ENCODE measurements at regions not wholly inside any gene's neighbourhood (a gene's known extent, or its start where the extent isn't known, plus 50 kb on each side); places are given as distances from the start of the nearest gene placed in this dataset.
"Not testable (repeated sequence)": the region's sequence is repeated elsewhere in the genome, so short reads cannot be mapped to it uniquely, and the experiment has no call there.

- peaks cover 14% of the 10 kb centered on the region for H3K27me3 ChIP-seq (ENCODE audit: low read depth)
- no peak overlapping the region for H3K4me3 ChIP-seq
- no peaks in the 10 kb centered on the region for H3K9me3 ChIP-seq
- intact Hi-C loops (cut with DNase I) = no loop called here
- H3K36me3 ChIP-seq = no peaks in the 10 kb centered on the region
- H3K27ac ChIP-seq = no peak overlapping the region
- H3K4me1 ChIP-seq = peaks cover 13% of the 10 kb centered on the region
- no peak for ATAC-seq
- DNase-seq = no peak
- no peak for TF ChIP-seq CTCF (IDR thresholded peaks at IDR 0.05)
Measured at GRCh38 chr19:30684613-30685012, 312.4 kb downstream of the ZNF536 start.

- intact Hi-C loops (cut with DNase I) = no loop called here
- Histone ChIP-seq H3K4me3 (no peak overlapping the region), H3K4me1 (peaks cover 13% of the 10 kb centered on the region), H3K36me3 (no peaks in the 10 kb centered on the region), H3K9me3 (no peaks in the 10 kb centered on the region), H3K27me3 (ENCODE audit: low read depth) (peaks cover 11% of the 10 kb centered on the region), H3K27ac (no peak overlapping the region)
- TF ChIP-seq CTCF (IDR thresholded peaks at IDR 0.05) = peak; percentile 92
- DNase-seq (peak; percentile 63), ATAC-seq (peak; percentile 79 to 85)
Measured at GRCh38 chr19:30682999-30683536, 310.9 kb downstream of the ZNF536 start.

- H3K4me1 ChIP-seq = peaks cover 13% of the 10 kb centered on the region
- TF ChIP-seq CTCF (IDR thresholded peaks at IDR 0.05) = no peak
- H3K4me3 ChIP-seq = no peak overlapping the region
- DNase-seq (no peak), ATAC-seq (no peak)
- peaks cover 11% of the 10 kb centered on the region for H3K27me3 ChIP-seq (ENCODE audit: low read depth)
- H3K9me3 ChIP-seq = no peaks in the 10 kb centered on the region
- no peak overlapping the region for H3K27ac ChIP-seq
- H3K36me3 ChIP-seq = no peaks in the 10 kb centered on the region
- intact Hi-C loops (cut with DNase I) = no loop called here
Measured at GRCh38 chr19:30682146-30682998, 310.2 kb downstream of the ZNF536 start.

GRCh38 chr19:30681162-30682100, 309.2 kb downstream of the ZNF536 start:
- DNase-seq (no peak), ATAC-seq (no peak)

GRCh38 chr19:30680399-30680798, 308.2 kb downstream of the ZNF536 start:
- H3K4me3 ChIP-seq; DNase-seq; H3K36me3 ChIP-seq; intact Hi-C loops (cut with DNase I); H3K9me3 ChIP-seq; H3K27me3 ChIP-seq (ENCODE audit: low read depth); H3K27ac ChIP-seq; ATAC-seq; H3K4me1 ChIP-seq: not testable (repeated sequence)

More at GRCh38 chr19:30681162-30682100, 309.2 kb downstream of the ZNF536 start:
- Histone ChIP-seq H3K27me3 (ENCODE audit: low read depth) (peaks cover 10% of the 10 kb centered on the region), H3K9me3 (no peaks in the 10 kb centered on the region), H3K36me3 (no peaks in the 10 kb centered on the region), H3K27ac (no peak overlapping the region), H3K4me3 (no peak overlapping the region), H3K4me1 (peaks cover 8% of the 10 kb centered on the region)
- TF ChIP-seq CTCF (IDR thresholded peaks at IDR 0.05) = no peak
- intact Hi-C loops (cut with DNase I) = no loop called here
